Dedifferentiated amniotic fluid mesenchymal stem cell (primary cell): ENCODE measurements at regions not wholly inside any gene's neighbourhood (a gene's known extent, or its start where the extent isn't known, plus 50 kb on each side); places are given as distances from the start of the nearest gene placed in this dataset.

Experiments used
- DNase-seq: peaks from one replicate; pipeline ENCODE4 v3.0.0-alpha.2; 2016; ENCODE audit errors: extremely low spot score

DNA sequence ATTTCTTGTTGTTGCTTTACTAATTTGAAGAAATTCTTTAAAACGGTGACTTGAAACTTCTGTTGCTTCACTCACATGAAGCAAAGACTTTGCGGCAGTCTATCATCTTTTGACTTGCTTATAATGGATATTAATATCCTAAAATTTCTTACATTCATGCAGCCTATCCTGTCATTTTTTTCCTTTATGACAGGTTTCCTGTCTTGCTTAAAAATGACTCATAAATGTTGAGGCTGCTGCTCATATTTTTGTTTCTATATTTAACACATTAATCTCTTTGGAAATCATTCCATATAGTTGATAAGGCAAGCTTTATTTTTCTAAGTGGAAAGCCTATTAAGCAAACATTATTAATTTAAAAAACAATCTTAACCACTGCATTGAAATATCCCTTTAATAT lies 176.6 kb upstream of the GALNTL6 start:
- DNase-seq: no peak

DNA sequence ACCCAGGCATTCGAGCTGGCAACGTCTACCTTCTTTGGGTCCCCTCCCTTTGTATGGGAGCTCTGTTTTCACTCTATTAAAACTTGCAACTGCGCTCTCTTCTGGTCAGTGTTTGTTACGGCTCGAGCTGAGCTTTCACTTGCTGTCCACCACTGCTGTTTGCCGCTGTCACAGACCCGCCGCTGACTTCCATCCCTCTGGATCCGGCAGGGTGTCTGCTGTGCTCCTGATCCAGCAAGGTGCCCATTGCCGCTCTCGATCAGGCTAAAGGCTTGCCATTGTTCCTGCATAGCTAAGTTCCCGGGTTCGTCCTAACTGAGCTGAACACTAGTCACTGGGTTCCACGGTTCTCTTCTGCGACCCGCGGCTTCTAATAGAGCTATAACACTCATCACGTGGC lies 183.5 kb upstream of the GALNTL6 start:
- no peak for DNase-seq

DNA sequence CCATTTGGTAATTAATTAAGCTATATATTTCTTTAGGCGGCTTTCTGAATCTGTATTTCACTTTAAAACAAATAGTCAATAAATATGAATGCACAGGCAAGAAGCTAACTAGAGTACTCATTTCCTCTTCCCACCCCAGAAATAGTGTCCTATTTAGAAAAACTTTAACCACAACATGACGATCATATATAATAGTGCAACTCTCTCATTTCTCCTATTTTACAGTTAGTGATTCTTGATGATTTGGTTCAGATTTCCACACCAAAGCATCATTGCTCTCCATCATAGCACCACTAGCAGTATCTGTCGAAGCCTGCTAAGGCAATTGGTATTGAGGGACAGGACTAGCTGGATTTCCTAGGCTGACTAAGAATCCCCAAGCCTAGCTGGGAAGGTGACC lies 184.0 kb upstream of the GALNTL6 start:
- DNase-seq: no peak

DNA sequence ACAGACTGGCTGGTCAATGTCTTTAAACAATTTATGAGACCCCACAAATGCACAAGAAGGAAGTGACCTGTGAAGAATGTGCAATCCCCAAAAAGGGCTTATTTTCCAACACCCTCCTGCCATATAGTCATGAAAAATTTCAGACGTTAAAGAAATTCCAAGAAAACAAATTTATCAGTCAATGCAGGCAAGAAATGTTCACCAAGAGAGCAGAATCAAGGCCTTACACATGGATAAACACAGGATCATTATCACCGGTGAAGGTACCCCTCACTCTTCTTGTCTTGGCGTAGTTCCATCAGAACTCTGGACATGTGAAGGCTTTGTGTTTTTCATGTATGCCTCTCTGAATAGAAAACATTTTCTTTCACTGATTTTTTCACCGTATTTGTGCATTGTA lies 186.7 kb upstream of the GALNTL6 start:
- no peak for DNase-seq

DNA sequence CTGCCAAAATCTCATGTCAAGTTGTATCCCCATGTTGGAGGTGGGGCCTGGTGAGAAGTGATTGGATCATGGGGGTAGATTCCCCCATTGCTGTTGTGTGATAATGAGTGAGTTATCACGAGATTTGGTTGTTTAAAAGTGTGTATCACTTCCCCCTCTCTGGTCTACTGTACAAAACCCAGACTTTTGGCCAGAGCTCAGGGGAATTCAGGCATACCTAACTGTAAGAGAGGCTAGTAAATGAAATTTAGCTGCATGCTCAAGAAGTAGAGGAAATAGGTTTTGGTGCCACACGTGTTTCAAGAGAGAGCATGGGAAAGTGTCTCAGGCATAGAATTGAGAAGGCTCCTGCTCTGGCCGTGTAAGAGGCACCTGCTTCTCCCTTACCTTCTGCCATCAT lies 190.5 kb upstream of the GALNTL6 start:
- DNase-seq: no peak

DNA sequence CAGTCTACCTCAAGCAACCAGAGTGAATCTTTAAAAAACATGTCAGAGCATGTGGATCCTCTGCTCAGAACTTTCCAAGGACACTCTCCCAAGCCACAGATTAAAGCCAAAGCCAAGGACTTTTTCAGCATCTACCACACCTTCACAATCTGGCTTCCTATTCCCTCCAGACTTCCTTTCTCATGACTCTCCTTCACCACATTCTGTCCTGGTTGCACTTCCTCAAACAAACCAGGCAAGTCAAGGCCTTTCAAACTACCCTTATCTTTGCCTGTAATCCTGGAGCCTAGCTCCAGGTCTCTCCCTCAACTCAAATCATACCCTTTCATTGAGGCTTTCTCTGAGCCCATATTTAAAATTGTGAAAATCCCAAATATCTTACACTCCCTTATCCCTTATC lies 191.6 kb upstream of the GALNTL6 start:
- no peak for DNase-seq

DNA sequence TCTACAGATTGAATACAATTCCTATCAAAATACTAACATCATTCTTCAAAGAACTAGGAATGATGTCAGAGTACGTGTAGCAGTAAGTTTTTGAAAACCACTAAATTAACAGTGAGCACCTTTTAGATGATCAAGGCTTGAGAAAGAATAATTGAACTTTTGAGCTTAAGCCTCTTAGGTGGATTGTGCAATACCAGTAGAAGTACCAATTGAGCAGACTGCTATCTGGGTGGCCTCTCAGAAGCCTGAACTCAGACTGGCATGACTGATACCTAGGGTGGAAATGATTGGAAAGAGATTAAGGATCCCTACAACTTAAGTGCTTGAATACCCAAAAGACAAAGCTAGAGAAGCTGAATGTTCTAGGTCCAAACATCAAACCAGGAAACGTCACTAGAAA lies 200.3 kb upstream of the GALNTL6 start:
- DNase-seq: no peak

DNA sequence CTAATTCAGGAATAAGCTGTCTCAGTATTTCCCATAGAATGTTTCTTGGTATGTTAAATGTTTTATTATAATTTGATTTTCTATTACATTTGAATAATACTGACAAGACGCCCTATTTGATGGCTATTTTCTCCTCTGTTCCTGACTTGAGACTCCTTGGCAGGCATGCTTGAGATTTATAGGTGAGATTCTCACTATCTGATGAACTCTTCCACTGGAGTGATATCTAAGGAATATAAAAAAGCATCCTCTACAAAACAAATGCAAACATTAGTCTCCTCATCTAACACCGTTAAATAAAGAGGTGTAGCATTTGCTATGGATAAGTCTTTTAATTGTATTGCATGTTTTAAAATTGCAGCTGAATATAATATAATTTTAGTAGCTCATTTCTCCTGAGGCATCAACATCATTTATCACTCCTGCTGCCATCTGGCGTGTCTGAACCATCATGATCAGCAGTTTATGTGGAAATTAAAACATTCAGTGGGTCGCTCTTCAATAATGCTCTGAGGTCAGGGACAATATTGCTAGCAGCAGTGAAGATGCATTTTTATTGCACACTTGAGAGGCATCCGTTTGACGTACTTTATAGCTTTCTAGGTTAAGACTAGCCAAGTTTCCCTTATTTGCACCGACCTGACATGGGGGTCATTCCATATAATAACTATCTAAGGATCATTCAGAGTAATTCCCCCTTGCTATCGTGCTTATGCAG lies 210.4 kb upstream of the GALNTL6 start:
- DNase-seq: no peak

DNA sequence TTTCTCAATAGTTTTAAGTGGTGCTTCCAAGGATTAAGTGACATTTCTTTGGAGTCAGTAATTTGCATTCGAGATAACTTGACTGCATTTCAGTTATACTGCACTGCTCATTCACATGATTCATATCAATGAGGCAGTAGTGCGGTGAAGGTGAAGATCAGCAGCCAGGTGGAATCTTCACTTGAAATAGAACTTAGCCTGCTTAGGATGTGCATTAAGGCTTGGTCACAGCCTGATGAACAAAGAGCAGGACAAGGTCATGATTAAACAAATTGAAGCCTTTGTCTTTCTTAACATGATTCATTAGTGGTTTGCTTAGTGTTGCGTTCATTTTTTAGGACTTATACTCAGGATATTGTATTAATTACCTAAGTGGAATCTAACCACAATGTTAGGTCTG lies 212.1 kb upstream of the GALNTL6 start:
- DNase-seq: no peak

DNA sequence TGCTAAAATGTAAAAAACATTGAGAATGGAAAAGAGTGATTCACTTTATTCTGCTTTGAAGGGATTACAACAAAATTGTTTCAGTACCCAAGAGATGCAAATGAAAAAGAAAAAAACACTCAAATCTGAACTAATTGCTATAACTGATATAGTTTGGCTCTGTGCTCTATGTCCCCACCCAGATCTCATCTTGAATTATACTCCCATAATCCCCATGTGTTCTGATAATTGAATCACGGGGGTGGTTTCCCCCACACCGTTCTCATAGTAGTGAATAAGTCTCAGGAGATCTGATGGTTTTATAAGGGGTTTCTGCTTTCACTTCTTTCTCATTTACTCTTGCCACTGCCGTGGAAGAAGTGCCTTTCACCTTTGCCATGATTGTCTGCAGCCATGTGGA lies 213.6 kb upstream of the GALNTL6 start:
- DNase-seq: no peak

DNA sequence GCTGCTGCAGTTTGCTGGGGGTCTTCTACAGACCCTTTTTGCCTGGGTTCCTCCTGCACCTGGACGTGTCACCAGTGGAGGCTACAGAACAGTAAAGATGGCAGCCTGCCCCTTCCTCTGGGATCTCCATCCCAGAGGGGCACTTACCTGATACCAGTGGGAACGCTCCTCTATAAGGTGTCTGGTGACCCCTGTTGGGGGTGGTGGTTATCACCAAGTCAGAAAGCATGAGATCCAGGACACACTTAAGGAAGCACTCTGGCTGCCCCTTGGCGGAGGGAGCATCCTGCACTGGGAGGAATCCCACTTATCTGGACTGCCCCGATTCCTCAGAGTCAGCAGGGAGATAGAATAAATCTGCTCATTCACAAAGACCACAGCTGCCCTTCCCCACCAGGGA lies 218.9 kb upstream of the GALNTL6 start:
- no peak for DNase-seq

DNA sequence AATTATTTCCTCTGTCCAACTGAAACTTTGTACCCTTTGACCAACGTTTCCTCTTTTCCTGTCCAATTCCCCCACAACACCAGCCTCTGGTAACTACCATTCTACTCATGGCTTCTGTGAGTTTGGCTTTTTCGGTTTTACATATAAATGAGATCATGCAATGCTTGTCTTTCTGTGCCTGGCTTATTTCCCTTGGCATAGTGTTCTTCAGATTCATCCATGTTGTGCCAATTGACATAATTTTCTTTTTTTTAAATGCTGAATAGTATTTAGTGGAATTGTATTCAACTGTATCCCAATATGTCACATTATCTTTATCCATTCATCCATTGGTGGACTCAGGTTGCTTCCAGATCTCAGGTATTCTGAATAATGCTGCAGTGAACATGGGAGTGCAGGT lies 222.5 kb upstream of the GALNTL6 start:
- DNase-seq: no peak

DNA sequence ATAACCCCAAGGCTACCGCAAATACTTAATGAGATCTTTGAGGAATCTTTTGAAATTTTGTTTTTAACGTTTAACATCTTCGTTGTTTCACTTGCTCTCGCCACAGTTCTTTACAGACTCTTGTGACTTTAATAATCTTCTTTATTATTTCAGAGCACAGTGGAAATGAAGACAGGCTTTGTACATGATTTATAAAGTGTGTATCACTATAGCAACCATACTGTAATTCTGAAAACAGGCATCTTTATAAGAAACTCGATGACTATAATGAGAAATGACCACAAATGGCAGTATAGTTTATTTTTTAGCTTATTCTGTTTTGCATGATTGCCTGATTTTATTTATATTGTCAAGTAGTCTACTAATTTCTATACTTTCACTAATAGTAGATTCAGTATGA lies 224.4 kb upstream of the GALNTL6 start:
- DNase-seq: no peak

DNA sequence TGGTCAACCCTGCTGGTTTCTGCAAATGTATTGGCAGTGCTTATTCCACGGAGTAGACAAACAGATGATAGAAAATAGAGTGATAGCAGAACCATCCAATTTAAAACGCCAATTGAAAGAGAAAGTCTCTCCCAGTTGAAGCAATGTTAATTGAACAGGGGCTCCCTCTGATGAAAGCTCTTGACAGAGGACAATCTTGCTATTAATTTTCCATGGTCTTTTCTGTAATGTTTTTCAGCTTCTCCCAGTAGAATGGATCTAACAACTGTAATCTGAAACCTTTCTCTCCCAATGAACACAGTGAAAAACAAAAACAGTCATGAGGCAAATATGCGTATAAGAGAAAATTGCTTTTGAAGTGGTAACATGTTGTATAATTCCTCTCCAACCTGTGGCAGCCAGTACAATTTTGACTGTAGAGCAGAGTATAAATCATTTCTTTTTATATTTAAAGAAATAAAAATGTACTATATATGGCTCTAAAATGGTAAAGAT lies 225.1 kb upstream of the GALNTL6 start:
- peak; percentile 59 for DNase-seq

DNA sequence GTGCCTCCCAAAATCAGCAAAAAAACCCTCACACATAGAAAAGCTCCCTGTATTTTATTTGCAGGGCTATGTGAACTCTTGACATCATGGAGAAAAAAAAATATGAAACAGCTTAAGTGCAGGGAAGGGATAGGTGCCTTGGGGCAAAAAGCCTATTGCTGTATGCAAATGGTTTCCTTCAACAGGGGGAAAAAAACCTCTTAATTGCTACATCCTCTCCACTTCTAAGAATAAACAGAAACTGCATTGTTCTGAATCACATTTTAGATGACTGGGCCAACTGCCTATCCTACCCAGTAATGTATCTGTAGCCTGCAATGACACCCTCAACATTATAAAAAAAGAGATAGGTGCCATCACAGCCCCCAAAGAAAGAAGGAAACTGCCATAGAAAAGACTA lies 229.4 kb upstream of the GALNTL6 start:
- DNase-seq: no peak

DNA sequence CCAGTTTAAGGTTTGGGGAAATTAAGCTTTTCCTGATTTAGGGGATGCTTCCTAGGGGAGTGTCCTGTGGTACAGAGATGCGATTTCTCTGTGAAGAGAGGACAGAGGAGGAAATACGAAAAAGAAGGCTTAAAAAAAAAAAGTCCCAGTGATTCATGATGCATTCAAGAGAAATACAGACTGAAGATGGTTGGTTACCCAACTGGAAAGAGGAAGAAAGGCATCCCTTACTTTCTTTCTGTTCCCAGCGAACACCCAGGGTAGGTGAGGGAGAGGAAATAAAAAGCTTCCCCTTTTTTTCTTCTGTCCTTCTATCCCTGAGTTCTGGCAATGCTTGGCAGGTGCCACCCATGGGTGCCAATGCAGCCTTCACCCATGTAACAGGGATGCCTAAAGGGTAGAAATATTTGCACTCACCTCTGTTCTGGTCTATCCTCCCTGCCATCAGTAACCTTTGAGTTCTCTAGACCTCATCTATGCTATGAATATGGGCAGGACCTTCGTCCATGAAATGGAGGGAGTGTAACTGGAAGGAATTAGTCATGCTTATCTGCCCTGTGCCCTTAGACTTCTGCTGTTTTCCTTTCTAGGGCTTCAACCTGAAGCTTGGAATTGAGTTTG lies 230.1 kb upstream of the GALNTL6 start:
- DNase-seq: no peak

DNA sequence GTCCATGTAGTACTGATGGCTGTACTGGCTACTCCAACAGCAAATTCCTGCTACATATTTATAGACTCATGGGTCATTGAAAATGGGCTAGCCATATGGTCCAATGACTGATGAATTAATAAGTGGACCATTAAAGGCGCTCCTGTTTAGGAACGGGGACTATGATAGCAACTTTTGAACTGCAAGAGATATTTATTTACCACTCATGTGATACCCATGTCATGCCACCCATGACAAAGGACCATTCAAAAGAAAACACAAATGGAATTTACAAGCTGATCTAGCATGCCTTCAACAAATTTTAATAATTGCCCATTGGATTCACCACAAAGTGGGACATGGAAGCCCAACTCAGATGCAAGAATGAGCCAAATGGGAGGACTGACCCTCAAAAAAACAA lies 240.0 kb upstream of the GALNTL6 start:
- DNase-seq: no peak

DNA sequence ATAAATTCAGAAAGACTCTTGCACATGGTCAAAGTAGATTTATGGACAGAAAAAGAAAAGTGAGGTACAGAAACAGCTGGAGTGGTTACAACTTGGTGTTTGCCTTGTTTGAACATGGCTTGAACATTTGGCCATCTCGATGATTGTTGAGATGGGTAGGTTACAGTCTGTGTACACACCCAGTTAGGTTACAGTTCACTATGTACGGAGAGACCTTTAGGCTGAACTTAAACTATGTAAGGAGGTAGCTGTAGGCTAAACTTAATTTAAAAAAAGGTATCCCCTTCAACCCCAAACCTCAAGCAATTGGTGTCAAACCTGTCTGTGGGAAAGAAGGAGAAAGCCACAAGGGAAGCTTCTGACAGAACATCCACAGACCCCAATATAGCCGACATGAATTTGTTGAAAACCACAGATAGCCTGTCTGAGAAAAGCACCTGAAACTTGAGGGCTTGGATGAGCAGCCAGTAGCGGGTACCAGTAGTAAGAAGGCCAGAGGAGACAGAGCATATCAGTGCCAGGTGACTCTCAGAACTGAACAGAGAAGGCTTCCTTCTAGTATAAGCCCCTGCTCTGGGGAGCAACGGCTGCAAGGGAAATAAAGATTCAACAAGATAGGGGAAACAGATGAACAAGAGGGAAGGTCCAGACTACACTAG lies 247.9 kb upstream of the GALNTL6 start:
- DNase-seq: no peak

DNA sequence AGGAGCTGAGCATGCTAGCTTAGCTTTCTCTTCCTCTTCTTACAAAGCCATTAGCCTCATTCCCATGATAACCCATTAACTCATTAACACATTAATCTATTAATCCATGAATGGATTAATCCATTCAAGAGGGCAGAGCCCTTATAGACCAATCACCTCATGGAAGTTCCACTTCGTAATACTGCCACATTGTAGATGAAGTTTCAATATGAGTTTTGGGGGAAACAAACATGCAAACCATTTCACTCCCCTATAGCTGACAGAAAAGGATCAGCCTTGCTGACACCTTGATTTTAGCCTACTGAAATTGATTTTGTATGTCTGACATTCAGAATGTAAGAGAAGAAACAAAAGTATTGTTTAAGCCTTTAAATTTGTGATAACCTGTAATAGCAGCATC lies 251.8 kb upstream of the GALNTL6 start:
- no peak for DNase-seq

DNA sequence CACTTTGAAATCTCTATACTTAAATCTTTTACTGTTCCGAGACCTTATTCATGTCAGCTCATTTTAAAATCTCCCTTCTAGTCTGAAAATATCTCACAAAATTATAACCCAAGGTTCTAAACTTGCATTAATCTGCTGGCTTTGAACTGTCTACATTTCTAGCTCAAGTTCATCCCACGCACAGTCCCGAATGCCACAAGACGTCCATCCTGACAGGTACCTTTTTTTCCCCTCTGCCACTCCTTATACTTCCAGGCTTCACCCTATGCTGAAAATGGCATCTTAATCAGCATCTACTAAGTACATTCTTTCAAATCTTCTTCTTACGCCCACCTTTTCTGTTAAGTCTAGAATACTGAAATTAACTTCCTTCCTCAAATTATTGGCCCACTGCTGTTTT lies 259.2 kb upstream of the GALNTL6 start:
- DNase-seq: no peak

DNA sequence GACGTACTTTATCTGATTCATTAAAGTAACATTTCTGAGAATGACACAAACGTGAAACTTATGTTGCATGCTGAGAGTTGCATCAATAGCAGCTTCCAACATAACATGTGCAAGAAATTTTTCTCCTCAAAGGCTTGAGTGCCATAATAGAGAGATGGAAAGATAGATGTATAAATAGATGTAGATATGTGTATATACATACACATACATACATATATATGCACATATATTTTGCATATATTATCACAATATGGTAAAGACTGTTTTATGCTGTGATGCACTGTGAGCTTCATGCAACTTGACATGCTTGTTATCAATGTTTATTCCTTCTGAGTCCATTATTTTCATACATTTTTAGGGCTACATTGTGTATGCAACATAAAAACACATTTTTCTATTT lies 270.6 kb upstream of the GALNTL6 start:
- no peak for DNase-seq

DNA sequence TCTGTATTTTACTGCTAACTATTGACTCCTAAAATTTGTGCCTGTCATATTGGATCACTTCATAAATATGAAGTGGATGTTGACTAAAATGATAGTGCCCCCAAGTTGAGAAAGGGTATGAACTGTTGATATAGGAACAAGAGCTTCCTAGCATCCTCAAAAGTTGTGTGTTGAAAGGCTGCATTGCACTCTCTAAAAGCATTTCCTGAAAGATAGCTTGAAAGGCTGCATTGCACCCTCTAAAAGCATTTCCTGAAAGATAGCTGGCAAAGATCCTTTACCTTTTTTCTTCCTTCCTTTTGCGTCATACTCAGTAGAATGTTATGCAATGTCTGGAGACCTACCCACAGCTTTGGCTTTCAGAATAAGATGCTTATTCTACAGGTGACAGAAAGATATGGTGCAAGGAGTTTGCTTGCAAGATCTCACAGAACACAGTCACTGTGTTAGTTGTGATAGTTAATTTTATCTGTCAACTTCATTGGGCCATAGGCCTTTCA lies 274.6 kb upstream of the GALNTL6 start:
- no peak for DNase-seq

DNA sequence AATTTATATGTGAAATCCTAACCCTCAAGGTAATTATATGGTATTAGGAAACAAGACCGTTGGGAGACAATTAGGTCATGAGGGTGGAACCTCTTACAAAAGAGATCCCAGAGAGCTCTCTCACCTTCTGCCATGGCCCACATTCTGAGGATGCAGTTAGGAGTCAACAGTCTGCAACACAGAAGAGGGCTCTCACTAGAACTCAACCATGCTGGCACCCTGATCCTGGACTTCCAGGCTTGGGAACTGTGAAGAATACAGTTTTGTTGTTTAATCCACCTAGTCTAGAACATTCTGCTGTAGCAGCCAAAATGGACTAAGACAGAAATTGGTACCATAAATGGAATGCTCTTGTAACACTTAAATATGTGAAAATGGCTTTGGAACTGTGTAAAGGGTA lies 278.8 kb upstream of the GALNTL6 start:
- DNase-seq: no peak
